Omental fat pad (tissue), 3 donors: ENCODE measurements at regions not wholly inside any gene's neighbourhood (a gene's known extent, or its start where the extent isn't known, plus 50 kb on each side); places are given as distances from the start of the nearest gene placed in this dataset.
"Not testable (repeated sequence)": the region's sequence is repeated elsewhere in the genome, so short reads cannot be mapped to it uniquely, and the experiment has no call there.

Experiments used
- ATAC-seq: fragments of 150-250 bp; one replicate; pipeline ENCODE4 v1.9.1; 2016; ENCODE audit warnings: mild to moderate bottlenecking, moderate library complexity; ENCODE audit not compliant: low FRiP score
- DNase-seq: peaks from one replicate; pipeline ENCODE4 v3.0.0-alpha.2; 2019; ENCODE audit warnings: low spot score
- TF ChIP-seq, protein P1 (sequence below), 3 donors: fragments of 450-650 bp; IDR thresholded peaks; one replicate each; pipeline ENCODE4 v1.5.1; 2016 to 2017; ENCODE audit warnings: antibody characterized with exemption in 3 of 3, mild to moderate bottlenecking in 3 of 3, moderate library complexity in 2 of 3

DNA sequence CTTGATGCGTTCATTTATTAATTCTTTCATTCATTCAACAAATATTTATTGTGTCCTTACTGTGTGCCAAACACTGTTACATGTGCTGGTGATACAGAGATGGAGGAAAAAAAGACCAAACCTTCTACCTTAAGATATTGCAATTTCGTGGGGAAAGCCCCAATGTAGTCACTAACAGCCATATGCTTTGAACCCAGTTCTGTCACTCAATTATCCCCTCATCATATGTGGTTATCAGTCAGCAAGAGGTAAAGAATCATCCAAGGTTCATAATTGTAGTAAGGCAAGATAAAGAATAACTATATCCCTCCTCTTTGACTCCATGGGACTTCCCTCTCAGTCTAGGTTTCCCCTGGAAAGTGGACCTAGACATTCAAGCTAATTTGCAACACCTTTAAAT lies 1185.6 kb upstream of the CELF4 start:
- DNase-seq = no peak
- no peak for ATAC-seq
- TF ChIP-seq, protein P1, sequence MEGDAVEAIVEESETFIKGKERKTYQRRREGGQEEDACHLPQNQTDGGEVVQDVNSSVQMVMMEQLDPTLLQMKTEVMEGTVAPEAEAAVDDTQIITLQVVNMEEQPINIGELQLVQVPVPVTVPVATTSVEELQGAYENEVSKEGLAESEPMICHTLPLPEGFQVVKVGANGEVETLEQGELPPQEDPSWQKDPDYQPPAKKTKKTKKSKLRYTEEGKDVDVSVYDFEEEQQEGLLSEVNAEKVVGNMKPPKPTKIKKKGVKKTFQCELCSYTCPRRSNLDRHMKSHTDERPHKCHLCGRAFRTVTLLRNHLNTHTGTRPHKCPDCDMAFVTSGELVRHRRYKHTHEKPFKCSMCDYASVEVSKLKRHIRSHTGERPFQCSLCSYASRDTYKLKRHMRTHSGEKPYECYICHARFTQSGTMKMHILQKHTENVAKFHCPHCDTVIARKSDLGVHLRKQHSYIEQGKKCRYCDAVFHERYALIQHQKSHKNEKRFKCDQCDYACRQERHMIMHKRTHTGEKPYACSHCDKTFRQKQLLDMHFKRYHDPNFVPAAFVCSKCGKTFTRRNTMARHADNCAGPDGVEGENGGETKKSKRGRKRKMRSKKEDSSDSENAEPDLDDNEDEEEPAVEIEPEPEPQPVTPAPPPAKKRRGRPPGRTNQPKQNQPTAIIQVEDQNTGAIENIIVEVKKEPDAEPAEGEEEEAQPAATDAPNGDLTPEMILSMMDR (IDR thresholded peaks at IDR 0.05) = no peak

DNA sequence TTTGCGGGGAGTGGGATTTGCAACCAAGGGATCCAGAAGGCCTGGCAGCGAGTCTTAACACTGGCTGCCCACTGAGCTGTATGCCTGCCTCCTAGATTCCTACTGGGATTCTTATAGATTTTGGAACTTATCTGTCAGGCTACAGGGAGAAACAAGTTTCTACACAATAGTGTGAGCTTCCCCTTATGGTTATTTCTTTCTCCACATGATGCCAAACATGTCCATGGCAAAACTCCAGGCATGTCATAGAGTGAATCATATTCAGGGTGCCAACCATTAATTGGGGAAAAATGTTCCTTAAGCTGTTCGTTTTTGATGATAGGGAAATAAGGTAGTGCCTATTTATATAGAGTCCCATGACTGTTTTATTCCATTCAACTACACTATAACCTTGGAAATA lies 1185.2 kb upstream of the CELF4 start:
- DNase-seq (no peak), ATAC-seq (no peak)
- TF ChIP-seq, protein P1 (IDR thresholded peaks at IDR 0.05) = no peak

DNA sequence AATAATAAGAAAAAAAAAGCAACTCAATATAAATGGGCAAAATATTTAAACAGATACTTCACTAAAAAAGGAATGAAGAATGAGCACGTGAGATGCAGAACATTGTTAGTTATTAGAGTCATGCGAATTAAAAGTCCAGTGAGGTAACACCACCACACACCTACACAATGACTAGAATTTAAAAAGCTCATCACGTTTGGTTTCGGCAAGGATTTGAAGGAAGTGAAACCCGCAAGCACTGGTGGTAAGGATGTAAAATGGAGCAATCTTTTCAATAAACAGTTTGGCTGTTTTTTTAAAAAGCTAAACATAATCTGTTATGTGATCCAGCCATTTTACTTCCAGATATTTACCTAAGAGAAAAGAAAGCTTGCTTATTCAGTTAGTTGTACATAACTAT lies 1181.6 kb upstream of the CELF4 start:
- DNase-seq = no peak
- ATAC-seq = no peak
- TF ChIP-seq, protein P1 (IDR thresholded peaks at IDR 0.05) = no peak

DNA sequence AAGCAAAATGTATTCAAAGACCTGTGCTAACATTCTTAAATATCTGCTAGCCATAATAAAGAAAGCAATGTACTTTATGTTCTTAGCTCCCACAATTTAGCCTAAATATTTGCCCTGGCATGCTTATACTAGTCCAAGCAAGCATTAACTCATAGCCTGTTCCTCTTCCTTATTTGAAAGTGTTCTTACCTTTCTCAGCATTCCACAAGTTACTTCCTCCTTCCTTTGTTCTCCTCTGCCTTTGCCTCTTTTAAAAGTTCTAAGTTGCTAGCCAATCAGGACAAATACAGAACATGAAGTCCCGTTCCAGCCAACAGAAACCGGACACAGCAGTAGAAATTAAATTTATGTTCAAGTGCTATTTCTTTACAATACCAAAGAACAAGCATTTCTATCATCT lies 1154.6 kb upstream of the CELF4 start:
- DNase-seq, ATAC-seq: not testable (repeated sequence)

DNA sequence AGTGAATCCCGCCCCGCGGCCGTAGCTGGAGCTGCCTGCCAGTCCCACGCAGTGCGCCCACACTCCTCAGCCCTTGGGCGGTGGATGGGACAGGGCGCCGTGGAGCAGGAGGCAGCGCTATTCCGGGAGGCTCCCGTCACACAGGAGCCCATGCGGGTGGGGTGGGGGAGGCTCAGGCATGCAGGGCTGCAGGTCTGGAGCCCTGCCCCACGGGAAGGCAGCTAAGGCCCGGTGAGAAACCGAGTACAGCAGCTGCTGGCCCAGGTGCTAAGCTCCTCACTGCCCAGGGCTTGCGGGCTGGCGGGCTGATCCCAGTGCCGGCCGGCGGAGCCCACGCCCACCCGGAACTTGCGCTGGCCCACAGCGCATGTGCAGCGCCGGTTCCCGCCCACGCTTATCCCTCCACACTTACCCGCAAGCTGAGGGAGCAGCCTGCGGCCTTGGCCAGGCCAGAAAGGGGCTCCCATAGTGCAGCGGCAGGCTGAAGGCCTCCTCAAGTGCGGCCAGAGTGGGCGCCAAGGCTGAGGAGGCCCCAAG lies 1152.8 kb upstream of the CELF4 start:
- ATAC-seq (no peak), DNase-seq (no peak)

DNA sequence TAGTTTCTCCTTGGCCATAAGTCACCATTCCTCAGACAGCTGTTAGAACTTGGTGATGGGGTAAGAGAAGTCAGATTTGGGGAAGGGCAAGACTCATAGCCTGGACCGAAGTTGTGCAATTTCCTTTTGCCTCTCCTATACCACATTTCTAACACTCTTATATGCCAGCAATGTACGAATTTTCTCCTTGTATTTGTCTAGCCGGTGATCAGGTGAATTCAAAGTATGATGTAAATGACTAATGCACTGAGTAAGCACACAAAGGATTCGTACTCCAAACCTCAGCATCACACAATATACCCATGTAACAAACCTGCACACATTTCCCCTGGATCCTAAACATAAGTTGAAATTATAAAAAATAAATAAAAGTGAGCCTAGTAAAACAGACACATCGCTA lies 1143.5 kb upstream of the CELF4 start:
- TF ChIP-seq, protein P1 (IDR thresholded peaks at IDR 0.05) = no peak
- no peak for DNase-seq

More for the DNA sequence above, 1152.8 kb upstream of the CELF4 start:
- TF ChIP-seq, protein P1 (IDR thresholded peaks at IDR 0.05) = no peak

DNA sequence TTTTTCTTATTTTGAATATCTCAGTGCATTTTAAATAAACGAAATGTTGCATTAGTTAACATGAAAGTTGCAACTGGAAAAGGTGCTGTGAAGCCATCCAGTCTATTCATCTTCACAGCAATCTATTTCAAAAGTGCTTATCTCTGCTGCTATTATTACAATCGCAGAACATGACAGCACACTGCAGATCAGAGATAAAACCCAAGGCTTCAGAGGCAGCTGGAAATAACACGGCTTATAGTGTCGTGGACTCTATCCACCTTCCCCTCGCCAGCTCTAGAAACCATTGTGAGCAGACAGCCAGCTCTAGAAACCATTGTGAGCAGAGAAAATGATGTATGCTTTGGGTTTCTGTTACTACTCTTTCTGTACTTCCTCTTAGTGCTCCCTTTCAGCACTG lies 1140.8 kb upstream of the CELF4 start:
- DNase-seq (no peak), ATAC-seq (no peak)
- TF ChIP-seq, protein P1 (IDR thresholded peaks at IDR 0.05) = no peak

More for the DNA sequence above, 1143.5 kb upstream of the CELF4 start:
- ATAC-seq = no peak

DNA sequence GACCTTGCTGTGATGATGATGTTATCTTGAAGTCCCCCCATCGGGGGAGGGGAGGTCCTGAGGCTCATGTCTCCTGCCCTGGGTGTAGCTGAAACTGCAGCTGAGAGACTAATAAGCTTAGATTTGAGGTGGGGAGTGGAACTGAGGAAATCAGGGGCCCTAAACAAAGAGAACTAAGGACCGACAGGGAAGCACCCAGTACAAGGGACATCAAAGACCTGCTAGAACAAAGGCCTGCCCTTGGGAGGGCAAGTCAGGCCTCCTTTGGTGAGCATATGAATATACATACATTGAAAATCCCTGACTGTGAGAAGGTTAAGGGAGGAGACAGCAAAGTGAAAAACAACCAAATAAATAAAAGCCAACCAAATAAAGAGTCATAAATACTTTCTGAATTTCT lies 1132.5 kb upstream of the CELF4 start:
- TF ChIP-seq, protein P1 (IDR thresholded peaks at IDR 0.05) = no peak
- DNase-seq = no peak
- ATAC-seq = no peak
